MV-4-11 (cell line): ENCODE measurements at regions not wholly inside any gene's neighbourhood (a gene's known extent, or its start where the extent isn't known, plus 50 kb on each side); places are given as distances from the start of the nearest gene placed in this dataset.

ENCODE experiments used
- DNase-seq: peaks from one replicate; lab custom pipeline; 2025; lab: John Stamatoyannopoulos, UW

GRCh38 chr6:95071464-95071863 is 505.9 kb upstream of the MANEA start:
- DNase-seq: no peak

- no peak for DNase-seq
Observed at GRCh38 chr6:95078457-95078856, 498.9 kb upstream of the MANEA start.

- DNase-seq: no peak
Observed at GRCh38 chr6:95081231-95081630, 496.1 kb upstream of the MANEA start.

- no peak for DNase-seq
Observed at GRCh38 chr6:95081949-95082348, 495.4 kb upstream of the MANEA start.

- DNase-seq: no peak
Observed at GRCh38 chr6:95083506-95083905, 493.8 kb upstream of the MANEA start.

- no peak for DNase-seq
Observed at GRCh38 chr6:95084867-95085266, 492.5 kb upstream of the MANEA start.

- DNase-seq: no peak
Observed at GRCh38 chr6:95087394-95088097, 489.8 kb upstream of the MANEA start.

GRCh38 chr6:95091823-95092436 is 485.4 kb upstream of the MANEA start:
- peak; percentile 24 for DNase-seq

GRCh38 chr6:95093154-95093553 is 484.2 kb upstream of the MANEA start:
- no peak for DNase-seq

GRCh38 chr6:95094751-95095663 is 482.3 kb upstream of the MANEA start:
- DNase-seq: no peak

- no peak for DNase-seq
Observed at GRCh38 chr6:95095855-95096254, 481.5 kb upstream of the MANEA start.

GRCh38 chr6:95099410-95099809 is 477.9 kb upstream of the MANEA start:
- DNase-seq: no peak

- no peak for DNase-seq
Observed at GRCh38 chr6:95109212-95109611, 468.1 kb upstream of the MANEA start.

GRCh38 chr6:95110767-95111166 is 466.6 kb upstream of the MANEA start:
- DNase-seq: no peak

GRCh38 chr6:95117236-95117635 is 460.1 kb upstream of the MANEA start:
- no peak for DNase-seq

GRCh38 chr6:95119927-95120326 is 457.4 kb upstream of the MANEA start:
- DNase-seq: no peak

GRCh38 chr6:95120984-95121383 is 456.4 kb upstream of the MANEA start:
- DNase-seq: no peak

- no peak for DNase-seq
Observed at GRCh38 chr6:95127261-95127660, 450.1 kb upstream of the MANEA start.

GRCh38 chr6:95128439-95128838 is 448.9 kb upstream of the MANEA start:
- DNase-seq: no peak

- DNase-seq: no peak
Observed at GRCh38 chr6:95128947-95129346, 448.4 kb upstream of the MANEA start.

- DNase-seq: no peak
Observed at GRCh38 chr6:95133578-95133977, 443.8 kb upstream of the MANEA start.

- DNase-seq: no peak
Observed at GRCh38 chr6:95135182-95135581, 442.2 kb upstream of the MANEA start.

- DNase-seq: no peak
Observed at GRCh38 chr6:95142101-95142500, 435.2 kb upstream of the MANEA start.
